ENCODE measurements at regions not wholly inside any gene's neighbourhood (a gene's known extent, or its start where the extent isn't known, plus 50 kb on each side); places are given as distances from the start of the nearest gene placed in this dataset.

- TF ChIP-seq CTCF (conservative IDR thresholded peaks at IDR 0.05; ENCODE audit: low read length) = no peak
- TF ChIP-seq EZH2phosphoT487 (IDR thresholded peaks at IDR 0.05; ENCODE audit: borderline replicate concordance, low read depth, low read length) = no peak
Observed at GRCh38 chr7:18400726-18401125, 94.8 kb upstream of the HDAC9 start.
